AG04449 (cell line): ENCODE measurements at regions not wholly inside any gene's neighbourhood (a gene's known extent, or its start where the extent isn't known, plus 50 kb on each side); places are given as distances from the start of the nearest gene placed in this dataset.

Experiments used
- CTCF ChIA-PET: fragments of 350-600 bp; formaldehyde crosslinking; extraction: SDS; loops from one replicate; lab custom pipeline; 2021; ENCODE audit warnings: antibody characterized with exemption; lab: Yijun Ruan, JAX
- POLR2A ChIA-PET: fragments of 400-600, 350-600 bp; formaldehyde crosslinking; extraction: SDS; loops from one replicate; lab custom pipeline; 2020; ENCODE audit warnings: antibody characterized with exemption, inconsistent platforms; lab: Yijun Ruan, JAX
- DNase-seq: peaks from one replicate; pipeline ENCODE4 v3.0.0-alpha.2; 2010; ENCODE audit warnings: low read depth, low spot score
- H3K4me3 ChIP-seq: 2 replicates; pipeline ENCODE4 v1.5.1; 2011; ENCODE audit warnings: low read depth, mild to moderate bottlenecking, control low read depth, low read length
- TF ChIP-seq, protein P1 (sequence below): IDR thresholded peaks from one replicate; pipeline ENCODE4 v1.5.1; 2011; ENCODE audit warnings: mild to moderate bottlenecking, moderate library complexity, low read length, control low read depth, inconsistent platforms; ENCODE audit not compliant: insufficient read depth; ENCODE audit errors: missing control alignments

GRCh38 chr6:140253096-140253495 lies 878.6 kb upstream of the CITED2 start:
- POLR2A ChIA-PET = no interaction called here

GRCh38 chr6:140252099-140252498 lies 877.7 kb upstream of the CITED2 start:
- no peak for DNase-seq
- POLR2A ChIA-PET = no interaction called here
- TF ChIP-seq, protein P1, sequence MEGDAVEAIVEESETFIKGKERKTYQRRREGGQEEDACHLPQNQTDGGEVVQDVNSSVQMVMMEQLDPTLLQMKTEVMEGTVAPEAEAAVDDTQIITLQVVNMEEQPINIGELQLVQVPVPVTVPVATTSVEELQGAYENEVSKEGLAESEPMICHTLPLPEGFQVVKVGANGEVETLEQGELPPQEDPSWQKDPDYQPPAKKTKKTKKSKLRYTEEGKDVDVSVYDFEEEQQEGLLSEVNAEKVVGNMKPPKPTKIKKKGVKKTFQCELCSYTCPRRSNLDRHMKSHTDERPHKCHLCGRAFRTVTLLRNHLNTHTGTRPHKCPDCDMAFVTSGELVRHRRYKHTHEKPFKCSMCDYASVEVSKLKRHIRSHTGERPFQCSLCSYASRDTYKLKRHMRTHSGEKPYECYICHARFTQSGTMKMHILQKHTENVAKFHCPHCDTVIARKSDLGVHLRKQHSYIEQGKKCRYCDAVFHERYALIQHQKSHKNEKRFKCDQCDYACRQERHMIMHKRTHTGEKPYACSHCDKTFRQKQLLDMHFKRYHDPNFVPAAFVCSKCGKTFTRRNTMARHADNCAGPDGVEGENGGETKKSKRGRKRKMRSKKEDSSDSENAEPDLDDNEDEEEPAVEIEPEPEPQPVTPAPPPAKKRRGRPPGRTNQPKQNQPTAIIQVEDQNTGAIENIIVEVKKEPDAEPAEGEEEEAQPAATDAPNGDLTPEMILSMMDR = no peak
- CTCF ChIA-PET = no interaction called here
- no peak overlapping the region for H3K4me3 ChIP-seq

More at GRCh38 chr6:140253096-140253495, 878.6 kb upstream of the CITED2 start:
- CTCF ChIA-PET = no interaction called here
- H3K4me3 ChIP-seq = no peak overlapping the region
- TF ChIP-seq, protein P1 = no peak
- DNase-seq = no peak

DNA sequence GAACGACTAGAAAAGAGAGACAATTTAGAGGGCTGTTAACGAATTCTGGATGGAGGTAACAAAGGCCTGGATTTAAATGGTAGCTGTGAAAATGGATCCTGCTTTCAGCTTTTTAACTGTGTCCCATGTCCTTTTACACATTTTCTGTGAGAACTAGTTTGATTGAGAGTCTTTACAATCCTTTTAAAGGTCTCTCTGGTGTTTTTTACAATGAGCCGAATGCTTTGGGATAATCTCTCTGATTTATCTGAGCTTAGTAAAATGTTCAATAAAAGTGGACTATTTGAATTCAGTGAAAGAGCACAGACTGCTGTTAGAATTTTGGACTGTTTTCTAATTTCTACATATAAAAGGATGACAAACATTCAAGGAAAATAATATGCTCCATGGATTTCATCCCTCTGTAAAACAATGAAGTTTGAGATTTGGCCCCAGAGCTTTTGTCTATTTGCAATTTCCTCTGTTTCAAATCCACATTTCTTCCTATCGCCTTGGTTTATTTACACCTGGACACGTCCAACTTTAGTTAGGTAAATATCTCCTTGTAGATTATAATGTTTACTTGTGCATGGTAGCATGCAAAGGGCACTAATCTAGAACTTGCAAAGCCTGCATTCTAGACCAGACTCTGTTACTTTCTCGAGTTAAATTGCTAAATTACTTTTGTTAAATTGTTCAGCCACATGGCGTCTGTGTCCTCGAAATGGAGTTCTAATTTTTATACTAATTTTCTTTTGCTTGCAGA lies 871.0 kb upstream of the CITED2 start:
- no peak for DNase-seq
- CTCF ChIA-PET = no interaction called here
- no peak overlapping the region for H3K4me3 ChIP-seq
- TF ChIP-seq, protein P1 = no peak
- POLR2A ChIA-PET = no interaction called here

DNA sequence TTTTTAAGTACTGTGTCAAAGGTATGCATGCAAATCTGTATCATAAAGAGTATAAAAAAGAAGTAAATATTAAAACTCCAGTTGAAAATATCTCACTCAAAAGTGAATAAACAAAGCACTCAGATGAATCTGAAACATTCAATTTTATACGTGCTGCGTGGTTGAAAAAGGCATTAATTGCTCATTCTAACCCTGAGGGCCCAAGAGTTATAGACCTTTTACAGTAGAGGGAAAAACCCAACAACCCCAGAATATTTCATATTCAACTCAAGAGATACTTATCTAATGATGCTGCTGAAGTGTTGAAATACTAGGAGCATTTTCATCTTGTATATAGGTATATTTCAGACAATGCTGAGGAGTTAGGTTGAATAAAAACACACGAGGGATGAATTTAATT lies 862.8 kb upstream of the CITED2 start:
- DNase-seq = no peak
- ChIA-PET CTCF (no interaction called here), POLR2A (no interaction called here)
- TF ChIP-seq, protein P1 = no peak
- H3K4me3 ChIP-seq = no peak overlapping the region

DNA sequence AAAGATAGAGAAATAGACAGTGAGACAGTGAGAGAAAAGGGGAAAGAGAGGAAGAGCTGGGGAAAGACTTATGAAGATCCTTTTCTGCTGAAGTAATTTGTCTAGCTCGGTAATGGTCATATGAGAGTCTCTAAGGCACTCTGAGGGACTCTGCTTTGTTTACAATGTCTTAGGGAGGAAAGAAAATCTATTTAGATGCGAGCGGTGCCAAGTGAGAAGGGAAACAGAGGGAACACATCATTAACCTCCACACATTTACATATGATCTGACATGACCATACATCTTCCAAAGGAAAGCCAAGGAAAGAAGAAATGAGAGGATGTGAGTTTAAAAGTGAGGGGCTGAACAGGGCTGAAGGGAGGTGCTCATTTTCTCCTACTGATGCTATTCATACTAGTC lies 862.3 kb upstream of the CITED2 start:
- no peak overlapping the region for H3K4me3 ChIP-seq
- CTCF ChIA-PET = no interaction called here
- TF ChIP-seq, protein P1 = no peak
- DNase-seq = no peak
- POLR2A ChIA-PET = no interaction called here

DNA sequence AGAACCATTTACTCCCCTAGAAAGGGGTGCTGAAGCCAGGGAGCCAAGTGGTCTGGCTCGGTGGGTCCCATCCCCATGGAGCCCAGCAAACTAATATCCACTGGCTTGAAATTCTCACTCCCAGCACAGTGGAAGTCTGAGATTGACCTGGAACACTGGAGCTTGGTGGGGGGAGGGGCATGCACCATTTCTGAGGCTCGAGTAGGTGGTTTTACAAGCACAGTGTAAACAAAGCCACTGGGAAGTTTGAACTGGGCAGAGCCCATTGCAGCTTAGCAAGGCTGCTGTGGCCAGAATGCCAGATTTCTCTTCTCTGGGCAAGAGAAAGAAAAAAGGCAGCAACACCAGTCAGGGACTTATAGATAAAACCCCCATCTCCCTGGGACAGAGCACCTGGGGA lies 855.8 kb upstream of the CITED2 start:
- TF ChIP-seq, protein P1 = no peak
- POLR2A ChIA-PET = no interaction called here
- H3K4me3 ChIP-seq = no peak overlapping the region
- CTCF ChIA-PET = no interaction called here
- no peak for DNase-seq
